ENCODE measurements at regions not wholly inside any gene's neighbourhood (a gene's known extent, or its start where the extent isn't known, plus 50 kb on each side); places are given as distances from the start of the nearest gene placed in this dataset.

DNA sequence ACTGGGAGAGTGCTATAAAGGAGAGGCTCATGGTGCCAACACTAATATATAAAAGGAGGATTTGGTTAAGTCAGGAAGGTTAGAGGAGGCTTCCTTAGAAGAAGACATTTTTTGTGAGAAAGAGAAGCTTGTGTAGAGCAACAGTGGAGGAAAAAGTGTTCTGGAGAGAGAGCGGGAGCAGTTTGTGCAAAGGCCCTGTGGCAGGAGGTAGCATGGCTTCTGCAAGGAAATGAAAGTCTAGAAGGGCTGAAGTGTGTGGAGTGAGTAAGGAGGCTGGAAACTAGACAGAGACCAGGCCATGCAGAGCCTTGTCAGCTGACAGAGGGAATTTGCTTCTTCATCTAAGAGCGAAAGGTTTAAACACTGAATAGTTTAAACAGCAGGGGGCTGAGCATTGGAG, 64.4 kb upstream of the ARAP3 start:
- no peak for DNase-seq (ENCODE audit: low read depth)

- DNase-seq (ENCODE audit: low read depth) = no peak
These were observed 63.4 kb upstream of the ARAP3 start for GRCh38 chr5:141745390-141745789.

GRCh38 chr5:141743866-141744272, 61.8 kb upstream of the ARAP3 start:
- no peak for DNase-seq (ENCODE audit: low read depth)

DNA sequence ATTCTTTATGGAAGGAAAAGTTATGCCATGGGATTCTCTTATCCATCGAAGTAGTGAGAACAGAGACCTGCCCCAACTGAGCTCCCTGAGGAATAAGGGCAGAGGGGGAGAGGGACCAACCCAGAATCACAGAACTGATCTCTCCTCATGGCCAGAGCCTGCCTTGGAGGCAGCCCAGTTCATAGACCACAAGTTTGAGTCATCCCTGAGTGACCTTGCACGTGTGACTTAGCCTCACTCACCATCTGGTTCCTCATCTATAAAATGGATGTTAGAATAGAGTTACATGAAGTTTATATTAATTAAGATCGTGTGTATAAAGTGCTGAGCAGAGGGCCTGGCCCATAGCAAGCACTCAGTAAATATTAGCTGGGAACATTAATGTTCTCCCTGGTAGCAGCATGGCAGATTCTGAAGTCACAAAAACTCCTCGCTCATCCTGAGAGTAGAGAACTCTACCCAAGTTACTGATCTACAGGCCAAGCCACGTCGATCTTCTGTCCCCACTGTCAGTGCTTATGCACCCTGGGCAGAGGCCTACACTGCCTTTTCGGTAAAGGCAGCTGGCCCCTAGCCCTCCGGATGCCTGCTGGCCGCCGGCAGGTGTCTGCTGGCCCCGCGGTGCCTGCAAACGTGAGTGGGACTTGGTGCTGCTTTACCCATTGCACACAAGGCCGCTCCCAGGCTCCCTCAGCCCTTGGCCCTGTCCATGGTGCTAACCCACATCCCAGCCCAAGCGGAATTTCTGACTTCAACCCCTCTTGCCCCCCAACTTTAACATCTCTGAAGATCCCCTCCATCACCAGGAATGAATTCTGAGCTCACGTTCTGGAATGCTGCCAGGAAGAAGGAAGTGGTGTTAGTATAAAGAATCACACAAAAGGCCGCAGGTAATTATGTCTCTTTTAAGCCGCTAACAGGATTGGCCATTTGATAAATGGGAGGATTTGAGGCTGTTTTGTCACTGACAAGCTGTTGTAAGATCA, 61.1 kb upstream of the ARAP3 start:
- no peak for DNase-seq (ENCODE audit: low read depth)

DNA sequence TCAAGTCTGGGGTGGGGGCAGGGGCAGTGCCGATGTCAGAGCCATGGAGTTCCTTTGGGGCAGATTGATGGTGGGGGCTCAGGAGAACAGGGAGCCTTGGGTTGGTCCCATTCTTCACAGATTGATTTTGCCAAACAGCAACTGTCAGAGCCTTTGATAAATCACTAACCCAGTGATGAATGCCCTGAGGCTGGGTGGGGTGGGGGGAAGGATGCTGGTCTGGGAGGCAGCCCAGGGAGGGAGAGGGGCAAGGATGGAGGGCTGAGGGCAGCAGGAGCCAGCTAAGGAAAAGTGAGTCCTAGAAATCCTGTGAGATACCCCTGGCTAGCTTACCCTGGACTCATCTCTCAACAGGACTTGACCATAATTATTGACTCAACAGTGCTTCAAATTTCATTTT, 60.1 kb upstream of the ARAP3 start:
- no peak for DNase-seq (ENCODE audit: low read depth)

- no peak for DNase-seq (ENCODE audit: low read depth)
These were observed 58.9 kb upstream of the ARAP3 start for GRCh38 chr5:141740885-141741284.

DNA sequence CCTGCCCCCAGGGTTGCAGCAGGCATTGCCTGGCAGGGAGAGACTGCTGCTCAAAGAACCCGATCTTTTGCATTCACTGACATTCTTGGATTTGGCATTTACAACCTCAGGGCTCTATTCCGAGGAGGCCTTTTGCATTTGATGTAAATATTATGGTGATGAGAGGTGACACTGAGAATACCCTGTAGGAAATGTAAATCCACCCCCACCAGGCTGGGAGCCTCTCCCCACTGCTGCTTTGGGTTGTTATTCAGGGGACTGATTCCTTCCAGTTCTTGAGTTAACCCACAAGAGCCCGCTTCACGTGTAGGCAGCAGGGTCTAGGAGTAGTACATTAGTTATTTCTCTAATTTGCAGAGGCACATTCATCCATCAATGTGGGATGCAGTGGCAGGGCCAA, 55.5 kb upstream of the ARAP3 start:
- no peak for DNase-seq (ENCODE audit: low read depth)

DNA sequence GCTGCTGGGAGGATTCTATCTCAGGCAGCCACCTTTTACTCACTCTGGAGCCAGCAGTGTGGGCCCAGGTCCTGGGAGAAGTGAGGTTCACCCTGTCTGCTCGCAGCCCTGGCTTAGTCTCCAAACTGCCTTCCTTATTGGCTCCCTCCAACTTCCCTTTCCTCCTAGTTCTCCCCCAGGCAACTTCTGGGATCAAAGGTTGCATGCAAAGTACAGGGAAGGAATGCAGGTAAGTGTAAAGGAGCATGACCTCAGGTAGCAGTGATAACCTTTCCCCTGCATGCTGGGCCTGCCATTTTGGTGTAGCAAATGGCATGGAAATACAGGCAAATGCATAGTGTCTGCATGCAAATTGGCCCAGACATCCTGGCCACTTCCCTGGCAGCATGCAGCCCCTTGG, 53.8 kb upstream of the ARAP3 start:
- DNase-seq (ENCODE audit: low read depth) = no peak

GRCh38 chr5:141734501-141735229, 52.6 kb upstream of the ARAP3 start:
- DNase-seq (ENCODE audit: low read depth) = peak; percentile 30

DNA sequence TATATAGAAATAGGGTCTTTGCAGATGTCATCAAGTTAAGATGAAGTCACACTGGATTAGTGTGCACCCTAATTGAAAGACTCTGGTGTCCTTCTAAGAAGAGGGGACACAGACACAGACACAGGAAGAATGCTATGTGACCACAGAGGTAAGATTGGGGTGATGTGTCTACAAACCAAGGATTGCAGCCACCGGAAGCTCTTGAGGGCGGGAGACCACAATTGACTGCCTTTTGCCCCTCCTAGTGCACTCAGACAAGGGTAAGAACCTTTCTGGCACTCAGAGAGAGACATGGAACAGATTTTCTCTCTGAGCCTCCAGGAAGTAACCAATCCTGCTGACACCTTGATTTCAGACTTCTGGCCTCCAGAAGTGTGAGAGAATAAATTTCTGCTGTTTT, 51.2 kb upstream of the ARAP3 start:
- DNase-seq (ENCODE audit: low read depth) = no peak

DNA sequence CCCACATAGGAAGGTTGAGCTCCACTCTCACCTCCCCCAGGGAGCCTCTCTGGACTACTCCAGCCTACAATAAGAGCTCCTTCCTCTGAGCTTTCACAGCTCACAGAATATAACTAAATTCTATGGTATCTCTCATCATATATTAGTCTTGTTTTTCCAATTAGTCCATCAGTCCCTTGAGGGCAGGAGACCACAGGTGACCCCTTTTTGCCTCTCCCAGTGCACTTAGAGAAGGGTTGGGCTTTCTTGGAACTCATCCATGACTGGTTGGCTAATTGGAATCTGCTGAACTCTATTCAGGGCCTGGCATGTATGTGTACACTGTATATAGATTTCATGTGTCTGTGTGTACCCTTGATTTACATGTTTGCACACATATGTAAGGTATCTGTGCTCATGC, 50.4 kb upstream of the ARAP3 start:
- no peak for DNase-seq (ENCODE audit: low read depth)

All from fibroblast of gingiva (primary cell).